Natural killer cell (primary cell): ENCODE measurements at regions not wholly inside any gene's neighbourhood (a gene's known extent, or its start where the extent isn't known, plus 50 kb on each side); places are given as distances from the start of the nearest gene placed in this dataset.

Experiments used
- ATAC-seq, 3 donors: fragments of 150-1000 bp in 2 of 3; fragments of 200-7000 bp in 1 of 3; cut with Tn5 transposase; 1 replicate in 1 of 3; 2 replicates in 2 of 3; pipeline ENCODE4 v1.10.0; 2021; ENCODE audit warnings: mild to moderate bottlenecking in 2 of 3, moderate library complexity in 2 of 3
- DNase-seq, 2 donors: peaks; one replicate each; pipeline versions ENCODE4 v3.0.0 to v3.0.0-alpha.2; 2013 to 2021; ENCODE audit warnings: mixed read lengths in 1 of 2
- H3K27ac ChIP-seq: one replicate; pipeline ENCODE4 v1.5.1; 2013; ENCODE audit warnings: mild to moderate bottlenecking, low read length
- H3K27me3 ChIP-seq: one replicate; pipeline ENCODE4 v1.6.1; 2013; ENCODE audit warnings: low read length; ENCODE audit not compliant: control insufficient read depth, insufficient read depth
- H3K36me3 ChIP-seq: one replicate; pipeline ENCODE4 v1.6.1; 2013; ENCODE audit warnings: low read length; ENCODE audit not compliant: control insufficient read depth, insufficient read depth
- H3K4me1 ChIP-seq: one replicate; pipeline ENCODE4 v1.6.1; 2013; ENCODE audit warnings: low read length; ENCODE audit not compliant: control insufficient read depth, insufficient read depth
- H3K4me3 ChIP-seq: one replicate; pipeline ENCODE4 v1.5.1; 2013; ENCODE audit warnings: low read length
- H3K9me3 ChIP-seq: one replicate; pipeline ENCODE4 v1.6.1; 2013; ENCODE audit warnings: low read length; ENCODE audit not compliant: control insufficient read depth, insufficient read depth
- H3K27ac Mint-ChIP-seq, 2 donors: one replicate each; pipeline ENCODE4 v1.8.0; 2022; ENCODE audit warnings: mild to moderate bottlenecking in 2 of 2, mixed read lengths in 2 of 2, moderate library complexity in 1 of 2
- H3K27me3 Mint-ChIP-seq, 2 donors: one replicate each; pipeline ENCODE4 v1.8.0; 2022; ENCODE audit warnings: low read depth in 2 of 2, mixed read lengths in 2 of 2
- H3K36me3 Mint-ChIP-seq: one replicate; pipeline ENCODE4 v1.8.0; 2022; ENCODE audit warnings: mixed read lengths
- H3K4me1 Mint-ChIP-seq, 2 donors: one replicate each; pipeline ENCODE4 v1.8.0; 2022; ENCODE audit warnings: mixed read lengths in 2 of 2
- H3K4me3 Mint-ChIP-seq: one replicate; pipeline ENCODE4 v1.8.0; 2022; ENCODE audit warnings: mild to moderate bottlenecking, moderate library complexity, mixed read lengths
- H3K9me3 Mint-ChIP-seq, 2 donors: one replicate each; pipeline ENCODE4 v1.8.0; 2022; ENCODE audit warnings: mixed read lengths in 2 of 2
- CTCF ChIP-seq: fragments of 200-600 bp; IDR thresholded peaks from one replicate; pipeline ENCODE4 v1.8.0; 2022; ENCODE audit warnings: antibody characterized with exemption
- WGBS: methylation state at CpG from one replicate; pipeline ENCODE4 v1.1.7; 2013; ENCODE audit warnings: missing lambda C conversion rate; ENCODE audit not compliant: insufficient coverage; 5-methylcytosine and 5-hydroxymethylcytosine counted together
- intact Hi-C: fragments of 100-400 bp; cut with micrococcal nuclease; formaldehyde crosslinking; loops from one replicate; pipeline ENCODE4 v1.14.2; 2022

- no peak for ATAC-seq
- H3K9me3 Mint-ChIP-seq = no peaks in the 10 kb centered on the region
- intact Hi-C loops = no loop called here
- H3K27me3 Mint-ChIP-seq = peaks cover 0 to 16% of the 10 kb centered on the region in 2 donors
- Histone ChIP-seq H3K36me3 (no peaks in the 10 kb centered on the region), H3K27ac (no peak overlapping the region), H3K9me3 (no peaks in the 10 kb centered on the region), H3K4me1 (no peaks in the 10 kb centered on the region), H3K27me3 (no peaks in the 10 kb centered on the region), H3K4me3 (no peak overlapping the region)
- no peak overlapping the region for H3K27ac Mint-ChIP-seq
- no peak for DNase-seq
- no peak overlapping the region for H3K4me3 Mint-ChIP-seq
- no peaks in the 10 kb centered on the region for H3K4me1 Mint-ChIP-seq
- no peak for TF ChIP-seq CTCF
- H3K36me3 Mint-ChIP-seq = no peaks in the 10 kb centered on the region
- no CpG with 5 or more reads among the region's 3 CpGs for WGBS
Measured at GRCh38 chrX:124984140-124984813, 335.4 kb upstream of the TEX13C start.

GRCh38 chrX:124986284-124986683 lies 333.4 kb upstream of the TEX13C start:
- no peak for TF ChIP-seq CTCF
- no peaks in the 10 kb centered on the region for H3K9me3 Mint-ChIP-seq
- ATAC-seq (no peak), DNase-seq (no peak)
- Histone ChIP-seq H3K27me3 (no peaks in the 10 kb centered on the region), H3K4me3 (no peak overlapping the region), H3K36me3 (no peaks in the 10 kb centered on the region), H3K4me1 (no peaks in the 10 kb centered on the region), H3K9me3 (no peaks in the 10 kb centered on the region), H3K27ac (no peak overlapping the region)
- 100% methylated on average over 1 of the region's 3 CpGs for WGBS
- H3K27ac Mint-ChIP-seq = no peak overlapping the region
- peaks cover 0 to 16% of the 10 kb centered on the region in 2 donors for H3K27me3 Mint-ChIP-seq
- no peaks in the 10 kb centered on the region for H3K4me1 Mint-ChIP-seq
- intact Hi-C loops = no loop called here
- no peaks in the 10 kb centered on the region for H3K36me3 Mint-ChIP-seq
- no peak overlapping the region for H3K4me3 Mint-ChIP-seq

GRCh38 chrX:124993735-124994134 lies 325.9 kb upstream of the TEX13C start:
- Histone ChIP-seq H3K27ac (no peak overlapping the region), H3K9me3 (no peaks in the 10 kb centered on the region), H3K4me1 (no peaks in the 10 kb centered on the region), H3K4me3 (no peak overlapping the region), H3K27me3 (no peaks in the 10 kb centered on the region), H3K36me3 (no peaks in the 10 kb centered on the region)
- H3K9me3 Mint-ChIP-seq = no peaks in the 10 kb centered on the region
- intact Hi-C loops = no loop called here
- H3K36me3 Mint-ChIP-seq = no peaks in the 10 kb centered on the region
- no peak for ATAC-seq
- WGBS = 100% methylated on average over 1 of the region's 1 CpG
- TF ChIP-seq CTCF = no peak
- DNase-seq = no peak
- H3K27me3 Mint-ChIP-seq = peaks cover 10 to 18% of the 10 kb centered on the region in 2 donors
- H3K4me1 Mint-ChIP-seq = no peaks in the 10 kb centered on the region
- H3K4me3 Mint-ChIP-seq = no peak overlapping the region
- no peak overlapping the region for H3K27ac Mint-ChIP-seq

- WGBS = 70% methylated on average over 4 of the region's 4 CpGs
- TF ChIP-seq CTCF = no peak
- Histone ChIP-seq H3K9me3 (no peaks in the 10 kb centered on the region), H3K27ac (no peak overlapping the region), H3K4me3 (no peak overlapping the region), H3K4me1 (no peaks in the 10 kb centered on the region), H3K36me3 (no peaks in the 10 kb centered on the region), H3K27me3 (no peaks in the 10 kb centered on the region)
- Mint-ChIP-seq H3K27me3 (peaks cover 10 to 18% of the 10 kb centered on the region in 2 donors), H3K4me3 (no peak overlapping the region), H3K4me1 (no peaks in the 10 kb centered on the region), H3K9me3 (no peaks in the 10 kb centered on the region), H3K36me3 (no peaks in the 10 kb centered on the region), H3K27ac (no peak overlapping the region)
- DNase-seq (no peak), ATAC-seq (no peak)
- intact Hi-C loops = no loop called here
Measured at GRCh38 chrX:124994404-124994803, 325.3 kb upstream of the TEX13C start.
